Transverse colon (tissue), 4 donors: ENCODE measurements at regions not wholly inside any gene's neighbourhood (a gene's known extent, or its start where the extent isn't known, plus 50 kb on each side); places are given as distances from the start of the nearest gene placed in this dataset.
A peak's percentile ranks its signal among the peaks of the same experiment; 100 is the strongest.

Experiments used
- DNase-seq: peaks from one replicate; pipeline ENCODE4 v3.0.0-alpha.2; 2019
- H3K27ac ChIP-seq, 4 donors: fragments of 200-600 bp; sonication (generic); 2 replicates each; pipeline ENCODE4 v1.5.1; 2016 to 2018; ENCODE audit warnings: inconsistent platforms in 4 of 4
- H3K27me3 ChIP-seq: fragments of 200-600 bp; sonication (generic); 2 replicates; pipeline ENCODE4 v1.5.1; 2017; ENCODE audit warnings: inconsistent platforms
- H3K36me3 ChIP-seq, 4 donors: fragments of 200-600 bp; sonication (generic); 2 replicates each; pipeline ENCODE4 v1.5.1; 2017 to 2019; ENCODE audit warnings: inconsistent platforms in 4 of 4
- H3K4me1 ChIP-seq, 4 donors: fragments of 200-600 bp; sonication (generic); 2 replicates each; pipeline ENCODE4 v1.5.1; 2017 to 2020; ENCODE audit warnings: inconsistent platforms in 4 of 4
- H3K4me3 ChIP-seq, 4 donors: fragments of 200-600 bp; sonication (generic); 1 replicate in 1 of 4; 2 replicates in 3 of 4; pipeline versions ENCODE4 v1.5.1 to v1.6.1; 2017 to 2019; ENCODE audit warnings: inconsistent platforms in 4 of 4
- H3K9me3 ChIP-seq, 2 donors: fragments of 200-600 bp; sonication (generic); 2 replicates each; pipeline ENCODE4 v1.5.1; 2017 to 2019; ENCODE audit warnings: inconsistent platforms in 2 of 2
- EP300 ChIP-seq: sonication (generic); formaldehyde crosslinking; IDR thresholded peaks from one replicate; pipeline ENCODE4 v1.6.1; 2017; ENCODE audit warnings: antibody characterized with exemption, low read depth
- POLR2A ChIP-seq: fragments of 450-650 bp; IDR thresholded peaks from one replicate; pipeline ENCODE4 v1.6.1; 2016; ENCODE audit warnings: antibody characterized with exemption, mild to moderate bottlenecking, moderate library complexity
- POLR2AphosphoS5 ChIP-seq, 3 donors: sonication (generic); formaldehyde crosslinking; IDR thresholded peaks; one replicate each; pipeline ENCODE4 v1.6.1; 2016; ENCODE audit warnings: antibody characterized with exemption in 3 of 3
- WGBS, 2 donors: methylation state at CpG; one replicate each; pipeline ENCODE4 v1.1.5; 2018; ENCODE audit warnings: low coverage in 1 of 2; 5-methylcytosine and 5-hydroxymethylcytosine counted together
- in situ Hi-C, 4 donors: fragments of 200-750 bp; cut with MboI; loops; one replicate each; pipeline versions ENCODE4 v1.15.0 to v1.15.1; 2017; ENCODE audit warnings: low sequenced_read_pairs in 3 of 4, low pct_ligation_motif_present in 1 of 4, low pct_unique_long_range_greater_than_20kb in 1 of 4
- intact Hi-C: fragments of 100-400 bp; cut with DNase I; formaldehyde crosslinking; loops from one replicate; pipeline ENCODE4 v1.15.1; 2023; ENCODE audit warnings: low total_unique reads
- TF ChIP-seq, protein P1 (sequence below), 5 experiments: fragments of 200-600 bp in 3 of 5; fragments of 450-650 bp in 2 of 5; sonication (generic) in 3 of 5; IDR thresholded peaks; 1 replicate in 2 of 5; 2 replicates in 3 of 5; pipeline ENCODE4 v1.5.1; 2016 to 2017; ENCODE audit warnings: antibody characterized with exemption in 5 of 5, inconsistent platforms in 3 of 5, mild to moderate bottlenecking in 2 of 5, moderate library complexity in 1 of 5

DNA sequence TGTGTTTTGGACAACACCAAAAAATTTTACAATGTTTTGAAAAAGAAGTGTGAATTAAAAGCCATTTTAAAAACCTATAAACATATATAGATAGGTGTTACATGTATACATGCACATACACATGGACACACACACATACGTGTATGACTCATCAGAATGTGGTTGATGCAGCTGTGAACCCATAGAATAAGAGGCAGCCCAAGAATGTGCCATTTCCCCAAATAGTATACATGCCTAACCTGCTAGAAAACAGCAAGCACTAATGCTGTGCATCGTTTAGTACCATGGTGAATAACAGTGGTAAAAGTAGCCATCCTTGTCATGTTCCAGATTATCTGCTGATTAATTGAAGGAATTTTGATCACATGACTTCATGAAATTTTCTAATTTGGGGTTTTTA is 149.0 kb downstream of the DSEL start:
- in situ Hi-C loops (no loop called here), intact Hi-C loops (no loop called here)
- H3K9me3 ChIP-seq = no peaks in the 10 kb centered on the region
- no peaks in the 10 kb centered on the region for H3K27me3 ChIP-seq
- no peak for TF ChIP-seq EP300
- TF ChIP-seq, protein P1, sequence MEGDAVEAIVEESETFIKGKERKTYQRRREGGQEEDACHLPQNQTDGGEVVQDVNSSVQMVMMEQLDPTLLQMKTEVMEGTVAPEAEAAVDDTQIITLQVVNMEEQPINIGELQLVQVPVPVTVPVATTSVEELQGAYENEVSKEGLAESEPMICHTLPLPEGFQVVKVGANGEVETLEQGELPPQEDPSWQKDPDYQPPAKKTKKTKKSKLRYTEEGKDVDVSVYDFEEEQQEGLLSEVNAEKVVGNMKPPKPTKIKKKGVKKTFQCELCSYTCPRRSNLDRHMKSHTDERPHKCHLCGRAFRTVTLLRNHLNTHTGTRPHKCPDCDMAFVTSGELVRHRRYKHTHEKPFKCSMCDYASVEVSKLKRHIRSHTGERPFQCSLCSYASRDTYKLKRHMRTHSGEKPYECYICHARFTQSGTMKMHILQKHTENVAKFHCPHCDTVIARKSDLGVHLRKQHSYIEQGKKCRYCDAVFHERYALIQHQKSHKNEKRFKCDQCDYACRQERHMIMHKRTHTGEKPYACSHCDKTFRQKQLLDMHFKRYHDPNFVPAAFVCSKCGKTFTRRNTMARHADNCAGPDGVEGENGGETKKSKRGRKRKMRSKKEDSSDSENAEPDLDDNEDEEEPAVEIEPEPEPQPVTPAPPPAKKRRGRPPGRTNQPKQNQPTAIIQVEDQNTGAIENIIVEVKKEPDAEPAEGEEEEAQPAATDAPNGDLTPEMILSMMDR (IDR thresholded peaks at IDR 0.05) = no peak
- no peak for TF ChIP-seq POLR2A
- TF ChIP-seq POLR2AphosphoS5 (IDR thresholded peaks at IDR 0.05) = no peak
- no peak for DNase-seq
- no peaks in the 10 kb centered on the region for H3K4me1 ChIP-seq
- H3K36me3 ChIP-seq = no peaks in the 10 kb centered on the region
- no peak overlapping the region for H3K4me3 ChIP-seq
- WGBS, 2 donors = 78 to 90% methylated on average over 2 of the region's 2 CpGs
- H3K27ac ChIP-seq = no peak overlapping the region

DNA sequence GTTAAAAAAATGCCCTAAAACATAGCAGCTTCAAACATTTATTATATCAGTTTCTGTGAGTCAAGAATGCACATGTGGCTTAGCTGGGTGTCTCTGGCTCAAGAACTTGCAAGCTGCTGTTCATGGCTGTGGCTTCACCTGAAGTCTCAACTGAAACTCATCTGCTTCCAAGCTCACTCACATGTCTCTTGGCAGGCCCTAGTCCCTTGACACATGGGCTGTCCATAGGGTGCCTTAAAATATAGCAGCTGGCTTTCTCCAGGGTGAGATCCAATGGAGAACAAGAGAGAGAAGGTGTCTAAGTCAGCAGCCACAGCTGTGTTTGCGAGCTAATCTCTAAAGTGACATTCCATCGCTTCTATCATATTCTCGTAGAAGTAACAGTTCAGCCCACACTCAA is 152.8 kb downstream of the DSEL start:
- in situ Hi-C loops (no loop called here), intact Hi-C loops (no loop called here)
- DNase-seq = no peak
- H3K27me3 ChIP-seq = no peaks in the 10 kb centered on the region
- no peaks in the 10 kb centered on the region for H3K9me3 ChIP-seq
- TF ChIP-seq, protein P1 (IDR thresholded peaks at IDR 0.05) = no peak
- no peak for TF ChIP-seq EP300
- no peak for TF ChIP-seq POLR2A
- TF ChIP-seq POLR2AphosphoS5 (IDR thresholded peaks at IDR 0.05) = no peak
- WGBS, 2 donors = 83 to 85% methylated on average over 2 to 3 of the region's 3 CpGs
- peaks cover 0 to 3% (median 0%) of the 10 kb centered on the region in 4 donors for H3K4me1 ChIP-seq
- no peak overlapping the region for H3K4me3 ChIP-seq
- H3K27ac ChIP-seq = no peak overlapping the region
- no peaks in the 10 kb centered on the region for H3K36me3 ChIP-seq

DNA sequence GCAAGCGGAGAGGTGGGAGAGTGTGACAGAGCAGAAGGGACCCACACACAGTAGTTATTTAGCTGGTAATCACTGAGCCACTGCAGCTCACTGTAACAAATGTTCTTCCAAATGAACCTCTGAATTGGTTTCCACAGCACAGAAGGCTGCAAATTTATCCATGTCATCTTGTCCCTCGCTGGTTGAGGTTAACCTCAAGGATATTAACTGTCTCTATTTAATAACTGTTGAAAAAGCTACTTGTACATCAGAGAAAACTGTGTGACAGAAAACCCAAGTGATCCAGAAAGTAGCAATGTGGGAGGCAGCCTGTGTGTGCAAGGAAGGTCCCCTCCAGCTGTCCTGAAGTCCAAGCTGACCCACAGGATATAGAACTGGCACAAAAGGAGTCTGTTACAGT is 153.6 kb downstream of the DSEL start:
- no peak overlapping the region for H3K27ac ChIP-seq
- DNase-seq = no peak
- no peaks in the 10 kb centered on the region for H3K27me3 ChIP-seq
- no peak overlapping the region for H3K4me3 ChIP-seq
- TF ChIP-seq, protein P1 (IDR thresholded peaks at IDR 0.05) = no peak
- TF ChIP-seq POLR2A = no peak
- no peak for TF ChIP-seq POLR2AphosphoS5 (IDR thresholded peaks at IDR 0.05)
- TF ChIP-seq EP300 = no peak
- no peaks in the 10 kb centered on the region for H3K36me3 ChIP-seq
- H3K9me3 ChIP-seq = no peaks in the 10 kb centered on the region
- peaks cover 0 to 3% (median 0%) of the 10 kb centered on the region in 4 donors for H3K4me1 ChIP-seq
- in situ Hi-C loops (no loop called here), intact Hi-C loops (no loop called here)
- WGBS, 2 donors = 81 to 88% methylated on average over 1 to 2 of the region's 2 CpGs

DNA sequence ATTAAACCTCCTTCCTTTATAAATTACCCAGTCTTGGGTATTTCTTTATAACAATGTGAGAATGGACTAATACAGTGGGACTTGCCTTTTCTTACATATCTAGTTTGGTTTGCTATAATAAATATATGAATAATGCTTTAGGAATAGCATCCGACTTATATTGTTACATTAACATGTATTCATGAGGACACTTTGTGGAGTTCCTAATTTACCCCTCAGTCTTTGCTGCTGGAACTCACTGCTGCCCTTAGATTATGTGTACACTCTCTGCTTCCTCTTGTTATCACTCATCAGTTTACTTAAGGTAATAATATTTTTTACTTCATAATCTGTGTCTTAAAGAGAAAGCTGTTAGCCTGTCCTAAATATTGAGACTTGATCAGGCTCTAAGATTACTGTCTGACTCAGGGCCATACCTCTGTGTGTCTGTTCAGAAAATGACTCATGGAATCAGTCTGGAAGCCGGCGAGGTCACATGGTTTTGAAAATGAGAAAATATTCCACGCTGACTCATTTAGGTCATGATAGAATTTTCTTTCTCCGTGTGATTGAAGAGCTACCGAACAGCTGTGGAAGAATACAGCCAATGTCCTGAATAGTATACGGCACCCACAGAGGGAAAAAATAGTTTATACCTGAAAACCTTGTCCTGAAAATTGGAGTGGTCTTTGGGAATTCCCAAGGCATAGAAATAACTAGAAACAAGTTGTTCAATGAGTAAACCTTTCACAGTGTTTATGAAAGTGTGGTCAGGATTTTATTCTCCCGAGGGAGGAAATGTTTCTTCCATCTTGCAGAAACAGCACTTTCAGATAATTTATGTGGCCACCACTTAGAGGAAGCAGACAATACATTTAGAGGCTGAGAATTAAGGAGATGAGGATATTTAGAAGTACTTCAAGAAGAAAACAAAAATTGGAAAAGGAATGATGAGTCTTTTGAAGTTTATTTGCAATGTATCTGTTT is 156.4 kb downstream of the DSEL start:
- in situ Hi-C loops (no loop called here), intact Hi-C loops (no loop called here)
- no peak overlapping the region for H3K4me3 ChIP-seq
- H3K36me3 ChIP-seq = no peaks in the 10 kb centered on the region
- H3K27me3 ChIP-seq = no peaks in the 10 kb centered on the region
- DNase-seq = peak; percentile 13
- 33 to 60% methylated on average over 2 to 8 of the region's 8 CpGs for WGBS, 2 donors
- TF ChIP-seq EP300 (no peak), POLR2A (no peak), POLR2AphosphoS5 (IDR thresholded peaks at IDR 0.05) (peak in 1 of 3 donors; percentile 11)
- TF ChIP-seq, protein P1 (IDR thresholded peaks at IDR 0.05) = no peak
- peak overlapping the region; percentile 52 to 69 (median 68) for H3K27ac ChIP-seq
- H3K9me3 ChIP-seq = no peaks in the 10 kb centered on the region
- H3K4me1 ChIP-seq = peaks cover 0 to 3% (median 0%) of the 10 kb centered on the region in 4 donors
